GM13977 (cell line): ENCODE measurements at regions not wholly inside any gene's neighbourhood (a gene's known extent, or its start where the extent isn't known, plus 50 kb on each side); places are given as distances from the start of the nearest gene placed in this dataset.
"Not testable (repeated sequence)": the region's sequence is repeated elsewhere in the genome, so short reads cannot be mapped to it uniquely, and the experiment has no call there.

ENCODE experiments used
- DNase-seq: peaks from one replicate; pipeline ENCODE4 v3.0.0; 2012; ENCODE audit warnings: low spot score
- CTCF ChIP-seq: IDR thresholded peaks from 2 replicates; pipeline ENCODE4 v1.5.1; 2012; ENCODE audit warnings: mild to moderate bottlenecking, control low read depth; ENCODE audit not compliant: insufficient read depth; ENCODE audit errors: extremely low read depth, missing control alignments
- in situ Hi-C: fragments of 300-500 bp; cut with MboI; formaldehyde crosslinking; loops from one replicate; pipeline ENCODE4 v1.12.0; 2022; ENCODE audit warnings: low sequenced_read_pairs, low pct_unique_long_range_greater_than_20kb, mixed read lengths, inconsistent platforms; ENCODE audit not compliant: unreplicated experiment

GRCh38 chr9:31027678-31028077, 1356.8 kb upstream of the ACO1 start:
- DNase-seq = no peak
- TF ChIP-seq CTCF = no peak
- in situ Hi-C loops = no loop called here

DNA sequence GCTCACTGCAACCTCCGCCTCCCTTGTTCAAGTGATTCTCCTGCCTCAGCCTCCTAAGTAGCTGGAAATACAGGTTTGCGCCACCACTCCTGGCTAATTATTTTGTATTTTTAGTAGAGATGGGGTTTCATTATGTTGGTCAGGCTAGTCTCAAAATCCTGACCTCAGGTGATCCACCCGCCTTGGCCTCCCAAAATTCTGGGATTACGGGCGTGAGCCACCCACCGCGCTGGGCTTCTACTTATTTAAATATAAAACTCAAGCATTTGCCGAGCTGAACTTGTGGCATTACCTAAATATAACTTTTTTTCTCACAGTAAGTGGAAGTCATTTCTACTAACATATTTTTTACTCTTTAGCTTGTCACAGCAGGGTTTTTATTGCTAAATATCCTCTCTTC, 1356.3 kb upstream of the ACO1 start:
- TF ChIP-seq CTCF = no peak
- in situ Hi-C loops = no loop called here
- no peak for DNase-seq

DNA sequence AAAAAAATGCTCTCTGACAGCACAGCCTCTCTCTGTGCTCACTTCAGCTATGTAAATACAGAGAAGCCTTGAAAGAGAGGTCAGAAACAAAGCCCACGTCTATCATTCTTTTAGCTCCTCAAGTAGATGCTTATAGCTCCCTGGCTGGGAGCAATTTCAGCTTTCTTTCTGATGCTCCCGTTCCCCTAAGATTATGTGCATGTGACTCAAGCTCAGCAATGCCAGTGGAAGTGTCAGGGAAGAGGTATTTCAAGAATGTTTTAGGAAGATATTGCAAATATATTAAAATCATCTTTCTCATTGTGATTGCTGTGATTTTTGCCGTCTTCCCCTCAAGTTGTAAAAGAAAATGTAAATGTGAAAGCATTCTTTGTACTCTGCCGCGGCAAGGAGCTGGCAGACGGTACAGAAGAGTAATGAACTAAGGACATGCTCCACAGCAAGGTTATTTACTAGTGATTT, 1353.7 kb upstream of the ACO1 start:
- no peak for DNase-seq
- TF ChIP-seq CTCF = no peak
- in situ Hi-C loops = no loop called here

GRCh38 chr9:31032206-31032605, 1352.2 kb upstream of the ACO1 start:
- in situ Hi-C loops = no loop called here
- DNase-seq = no peak
- no peak for TF ChIP-seq CTCF

GRCh38 chr9:31034311-31034710, 1350.1 kb upstream of the ACO1 start:
- no peak for TF ChIP-seq CTCF
- in situ Hi-C loops = no loop called here
- no peak for DNase-seq

GRCh38 chr9:31040564-31040963, 1343.9 kb upstream of the ACO1 start:
- no peak for TF ChIP-seq CTCF
- DNase-seq = no peak

DNA sequence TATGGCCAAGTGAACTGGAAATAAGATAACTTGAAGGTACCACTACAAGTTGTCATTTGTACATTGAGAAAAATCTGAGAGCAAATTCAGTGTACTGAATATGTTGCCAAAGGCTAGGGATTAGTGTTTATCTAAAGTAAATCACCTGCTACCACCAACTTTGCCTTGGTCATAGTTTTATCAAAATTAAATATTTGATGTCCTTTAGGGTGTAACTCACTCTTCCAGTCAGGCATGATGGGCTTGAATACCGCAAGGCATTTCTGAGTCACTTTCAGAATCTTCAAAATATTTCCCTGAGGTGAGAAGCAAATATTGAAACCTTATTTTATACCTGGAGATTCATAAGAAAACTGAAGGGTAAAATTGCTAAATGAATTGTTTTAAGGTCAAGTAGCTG, 1338.6 kb upstream of the ACO1 start:
- in situ Hi-C loops = no loop called here
- DNase-seq = no peak
- no peak for TF ChIP-seq CTCF

More at GRCh38 chr9:31040564-31040963, 1343.9 kb upstream of the ACO1 start:
- in situ Hi-C loops = no loop called here

- in situ Hi-C loops, DNase-seq: not testable (repeated sequence)
Measured at GRCh38 chr9:31061592-31061991, 1322.9 kb upstream of the ACO1 start.
